Pancreas (tissue), 10 donors: ENCODE measurements at regions not wholly inside any gene's neighbourhood (a gene's known extent, or its start where the extent isn't known, plus 50 kb on each side); places are given as distances from the start of the nearest gene placed in this dataset.

Experiments
- ATAC-seq, 4 donors: fragments of 200-7000 bp; cut with Tn5 transposase; one replicate each; pipeline versions ENCODE4 v1.8.0 to v1.9.1; 2020; ENCODE audit warnings: mild to moderate bottlenecking in 4 of 4, moderate library complexity in 4 of 4
- DNase-seq, 6 donors: peaks; one replicate each; pipeline ENCODE4 v3.0.0-alpha.2; 2020
- FAIRE-seq: peaks from 2 replicates; lab custom pipeline; 2012; peaks lifted over from hg19 to GRCh38; lab: Jason Lieb, UNC
- H3K27ac ChIP-seq, 4 donors: fragments of 200-600 bp; sonication (generic); 1 replicate in 3 of 4; 2 replicates in 1 of 4; pipeline versions ENCODE4 v1.5.0 to v1.8.0; 2020
- H3K27me3 ChIP-seq, 4 donors: fragments of 200-600 bp; one replicate each; pipeline ENCODE4 v1.8.0; 2021
- H3K36me3 ChIP-seq, 3 donors: fragments of 200-600 bp; sonication (generic) in 1 of 3; one replicate each; pipeline versions ENCODE4 v1.5.0 to v1.8.0; 2020 to 2021
- H3K4me1 ChIP-seq, 3 donors: fragments of 200-600 bp; one replicate each; pipeline ENCODE4 v1.8.0; 2021
- H3K4me3 ChIP-seq, 4 donors: fragments of 200-600 bp; sonication (generic) in 2 of 4; one replicate each; pipeline versions ENCODE4 v1.5.0 to v1.8.0; 2020 to 2021
- H3K9me3 ChIP-seq, 4 donors: fragments of 200-600 bp; one replicate each; pipeline ENCODE4 v1.8.0; 2021
- CTCF ChIP-seq, 4 donors: fragments of 200-600 bp; sonication (generic) in 3 of 4; IDR thresholded peaks; one replicate each; pipeline versions ENCODE4 v1.5.0 to v1.8.0; 2021; ENCODE audit warnings: antibody characterized with exemption in 4 of 4
- WGBS, 2 donors: extraction: QIAGEN DNeasy Blood & Tissue Kit; methylation state at CpG; one replicate each; pipeline ENCODE4 v1.1.7; 2013; 5-methylcytosine and 5-hydroxymethylcytosine counted together
- intact Hi-C, 3 donors: fragments of 100-400 bp; cut with DNase I; formaldehyde crosslinking; loops; one replicate each; pipeline versions ENCODE4 v1.11.1 to v1.14.2; 2022
- donor health status: healthy with polysubstance abuse.
- donor health status: DM: no; HTN: no; CAD: no; lungs with moderate emphysema.
- donor health status: DM: no; HTN: no; CAD: no.
- donor health status: control.
- donor health status: control.
- donor health status: Bipolar disorder and iron deficiency.
- donor health status: DM: yes; HTN: yes; CAD: no.
- donor health status: DM: no; HTN: no; CAD: no.
- donor health status: DM: no; HTN: no; CAD: no.
- donor health status: DM: yes; HTN: yes; CAD: no.

DNA sequence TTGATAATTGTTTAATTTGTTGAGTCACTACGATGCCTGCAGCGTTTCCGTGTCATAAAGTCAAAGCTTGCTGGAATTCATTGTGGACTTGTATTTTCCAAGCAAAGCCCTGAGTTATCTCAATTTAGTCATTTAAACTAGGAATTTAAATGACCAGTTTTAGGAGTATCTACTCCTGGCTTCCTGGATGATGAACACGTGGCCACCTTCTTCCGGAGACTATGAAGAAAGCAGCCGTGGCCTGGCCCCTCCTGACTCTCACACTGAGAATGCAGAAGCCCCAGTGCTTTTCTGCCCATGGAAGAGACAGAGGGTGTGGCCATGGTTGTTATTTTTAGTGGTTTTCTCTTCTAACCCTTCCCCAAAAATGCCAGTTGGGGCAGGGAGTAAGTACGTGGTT is 250.7 kb upstream of the GATB start:
- WGBS, 2 donors = 72 to 79% methylated on average over 7 of the region's 7 CpGs
- no peaks in the 10 kb centered on the region for H3K27me3 ChIP-seq
- H3K36me3 ChIP-seq = no peaks in the 10 kb centered on the region
- H3K4me3 ChIP-seq = no peak overlapping the region
- intact Hi-C loops = no loop called here
- no peak for TF ChIP-seq CTCF (IDR thresholded peaks at IDR 0.05)
- no peak for FAIRE-seq
- no peaks in the 10 kb centered on the region for H3K9me3 ChIP-seq
- DNase-seq = no peak
- ATAC-seq = no peak
- H3K4me1 ChIP-seq = no peaks in the 10 kb centered on the region
- H3K27ac ChIP-seq = no peak overlapping the region

- FAIRE-seq = no peak
- H3K36me3 ChIP-seq = no peaks in the 10 kb centered on the region
Measured at GRCh38 chr4:152010710-152011079, 249.9 kb upstream of the GATB start.

GRCh38 chr4:152009983-152010709 is 249.3 kb upstream of the GATB start:
- no peak for TF ChIP-seq CTCF (IDR thresholded peaks at IDR 0.05)
- Histone ChIP-seq H3K9me3 (no peaks in the 10 kb centered on the region), H3K4me1 (no peaks in the 10 kb centered on the region), H3K27me3 (no peaks in the 10 kb centered on the region), H3K36me3 (no peaks in the 10 kb centered on the region), H3K27ac (no peak overlapping the region), H3K4me3 (no peak overlapping the region)
- DNase-seq (no peak), ATAC-seq (no peak), FAIRE-seq (no peak)
- 29 to 32% methylated on average over 8 of the region's 8 CpGs for WGBS, 2 donors
- intact Hi-C loops = no loop called here

More at GRCh38 chr4:152010710-152011079, 249.9 kb upstream of the GATB start:
- no peak for ATAC-seq
- DNase-seq = no peak
- Histone ChIP-seq H3K27ac (no peak overlapping the region), H3K9me3 (no peaks in the 10 kb centered on the region), H3K4me3 (no peak overlapping the region), H3K27me3 (no peaks in the 10 kb centered on the region), H3K4me1 (no peaks in the 10 kb centered on the region)
- no peak for TF ChIP-seq CTCF (IDR thresholded peaks at IDR 0.05)
- WGBS, 2 donors = 21 to 27% methylated on average over 2 of the region's 2 CpGs
- intact Hi-C loops = no loop called here

DNA sequence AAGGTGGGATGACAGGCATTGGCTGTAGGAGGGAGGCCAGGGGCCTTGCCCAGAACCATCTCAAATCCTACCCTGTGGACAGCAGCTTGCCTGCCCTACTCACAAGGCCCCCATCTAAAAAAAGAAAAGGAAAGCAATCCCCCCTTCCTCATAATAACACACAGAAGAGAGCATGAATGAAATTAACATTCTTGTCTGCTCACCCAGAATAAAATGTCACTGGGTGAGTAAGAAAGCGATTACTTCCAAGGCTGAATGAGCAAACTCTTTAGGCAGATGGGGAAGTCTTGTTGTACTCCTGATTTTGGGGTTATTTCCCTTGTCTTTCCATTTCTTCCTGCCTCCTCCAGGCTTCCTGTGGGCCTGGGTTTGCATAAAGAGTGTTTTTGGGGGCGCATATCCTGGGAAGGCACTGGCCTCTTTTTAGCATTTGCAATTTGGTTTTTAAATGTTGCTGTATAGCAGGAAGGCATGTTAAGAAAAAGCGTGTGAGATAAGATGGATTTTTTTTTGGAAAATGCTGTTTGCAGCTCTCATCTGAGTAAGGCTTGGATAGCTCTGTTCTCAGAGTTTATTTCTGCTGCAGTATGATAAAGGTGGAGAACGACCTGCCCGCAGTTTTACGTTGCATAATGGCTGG is 248.3 kb upstream of the GATB start:
- no peaks in the 10 kb centered on the region for H3K4me1 ChIP-seq
- TF ChIP-seq CTCF (IDR thresholded peaks at IDR 0.05) = no peak
- H3K27ac ChIP-seq = no peak overlapping the region
- 65 to 78% methylated on average over 6 of the region's 6 CpGs for whole genome bisulfite sequencing, 2 donors
- intact Hi-C loops = no loop called here
- FAIRE-seq = no peak
- no peak overlapping the region for H3K4me3 ChIP-seq
- DNase-seq = no peak
- no peaks in the 10 kb centered on the region for H3K36me3 ChIP-seq
- no peaks in the 10 kb centered on the region for H3K9me3 ChIP-seq
- H3K27me3 ChIP-seq = no peaks in the 10 kb centered on the region
- no peak for ATAC-seq

GRCh38 chr4:152007111-152007510 is 246.3 kb upstream of the GATB start:
- H3K36me3 ChIP-seq = no peaks in the 10 kb centered on the region
- H3K4me3 ChIP-seq = no peak overlapping the region
- no peak for FAIRE-seq
- H3K4me1 ChIP-seq = no peaks in the 10 kb centered on the region
- intact Hi-C loops = no loop called here
- 73 to 77% methylated on average over 3 of the region's 3 CpGs for WGBS, 2 donors
- H3K9me3 ChIP-seq = no peaks in the 10 kb centered on the region
- no peak overlapping the region for H3K27ac ChIP-seq
- TF ChIP-seq CTCF (IDR thresholded peaks at IDR 0.05) = no peak
- no peak for DNase-seq
- no peak for ATAC-seq
- no peaks in the 10 kb centered on the region for H3K27me3 ChIP-seq
